IPS-NIHi7 (cell line): ENCODE measurements at regions not wholly inside any gene's neighbourhood (a gene's known extent, or its start where the extent isn't known, plus 50 kb on each side); places are given as distances from the start of the nearest gene placed in this dataset.

Experiments used
- DNase-seq: peaks from one replicate; pipeline ENCODE4 v3.0.0; 2012; ENCODE audit warnings: mixed read lengths; ENCODE audit errors: extremely low spot score

DNA sequence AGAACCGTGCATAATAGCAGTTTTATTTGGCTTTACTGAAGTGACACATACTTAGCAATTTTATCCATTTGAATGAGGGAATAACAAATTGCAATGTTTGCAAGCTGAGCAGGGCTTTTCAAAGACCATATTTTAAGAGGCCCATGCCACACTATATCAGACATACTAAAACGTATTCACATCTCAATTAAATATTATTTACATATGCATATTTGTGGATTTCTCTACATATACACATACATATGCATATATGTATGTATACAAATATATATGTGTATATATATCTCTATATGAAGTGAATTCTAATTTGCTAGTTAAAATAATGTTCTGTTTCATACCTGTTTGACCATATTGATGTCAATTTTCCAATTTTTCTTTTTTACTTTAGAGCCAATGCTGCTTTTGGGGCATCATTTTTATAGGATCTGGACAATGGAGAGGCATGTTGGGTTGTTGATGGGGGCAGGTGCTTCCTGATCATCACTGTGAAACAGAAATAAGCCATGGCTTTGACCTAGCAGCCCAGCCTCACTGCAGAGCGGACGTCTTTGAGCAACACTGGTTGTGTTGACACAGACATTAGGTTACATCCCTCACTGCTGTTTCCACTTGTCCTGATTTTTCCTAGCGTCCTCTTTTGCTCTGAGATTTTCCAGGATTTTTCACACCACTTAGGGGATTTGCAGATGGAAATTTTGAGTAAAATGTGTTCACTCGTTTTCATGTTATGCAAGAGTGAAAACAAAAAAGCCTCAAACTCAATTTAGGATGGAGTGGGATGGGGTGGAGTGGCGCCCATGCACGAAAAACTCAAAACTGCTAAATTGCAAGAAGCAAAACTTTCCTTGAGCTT, 56.9 kb downstream of the RDH14 start:
- DNase-seq, result no peak

DNA sequence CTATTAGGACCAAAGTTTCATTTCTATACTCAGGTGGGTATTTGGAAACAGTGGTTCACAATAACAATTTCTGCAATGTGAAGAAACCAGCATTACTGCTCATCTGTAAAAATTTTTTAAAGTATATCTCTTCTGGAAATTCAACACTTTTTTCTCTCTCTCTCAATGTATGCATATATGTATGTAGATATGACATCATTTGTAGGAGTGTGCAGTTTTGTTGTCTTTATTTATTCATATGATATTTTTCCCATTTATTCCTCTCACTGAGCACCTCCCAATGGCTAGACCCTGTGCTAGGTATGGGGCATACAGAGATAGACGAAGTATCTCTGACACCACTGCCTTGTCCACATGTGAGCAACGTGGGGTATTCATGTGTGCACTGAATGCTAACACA, 58.3 kb downstream of the RDH14 start:
- no peak for DNase-seq

GRCh38 chr2:18501729-18502128, 58.7 kb downstream of the RDH14 start:
- no peak for DNase-seq

DNA sequence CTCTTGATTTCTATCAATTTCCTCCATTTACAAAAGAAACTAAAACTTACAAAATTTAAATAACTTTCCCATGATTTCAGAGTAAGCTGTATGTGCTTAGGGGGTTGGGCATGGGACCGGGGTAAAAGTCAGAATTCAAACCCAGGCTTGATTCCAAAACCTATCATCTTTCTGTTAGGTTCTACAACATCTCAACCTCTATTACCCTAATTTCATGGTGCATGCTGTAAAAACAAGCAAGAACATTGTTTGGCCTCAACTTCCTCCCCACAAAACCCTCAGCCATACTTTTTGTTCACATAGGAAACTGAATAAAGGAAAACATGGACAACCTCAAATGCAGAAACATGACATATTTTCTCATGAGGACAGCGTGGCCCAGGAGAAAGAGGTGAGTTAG, 59.3 kb downstream of the RDH14 start:
- no peak for DNase-seq

GRCh38 chr2:18500333-18500732, 60.1 kb downstream of the RDH14 start:
- no peak for DNase-seq

GRCh38 chr2:18498531-18498930, 61.9 kb downstream of the RDH14 start:
- no peak for DNase-seq

GRCh38 chr2:18496516-18496915, 63.9 kb downstream of the RDH14 start:
- DNase-seq, result no peak

DNA sequence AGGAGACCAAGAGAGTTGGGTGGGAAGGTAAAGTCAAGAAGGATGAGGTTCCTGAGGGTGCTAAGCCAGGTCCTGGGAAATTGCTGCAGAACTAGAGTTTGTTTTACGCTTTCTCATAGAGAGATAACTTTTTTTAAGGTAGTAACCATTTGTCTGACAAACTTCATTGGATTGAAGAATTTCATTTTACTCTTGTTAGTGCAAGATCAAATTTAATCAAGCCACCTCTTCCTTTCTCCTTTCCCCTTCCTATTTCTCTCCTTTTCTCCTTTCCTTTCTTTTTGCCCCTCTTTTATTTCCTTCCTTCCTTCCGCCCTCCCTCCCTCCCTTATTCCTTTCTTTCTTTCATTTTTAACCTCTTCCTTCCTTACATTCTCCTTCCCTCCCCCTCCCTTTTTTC, 65.4 kb downstream of the RDH14 start:
- no peak for DNase-seq

DNA sequence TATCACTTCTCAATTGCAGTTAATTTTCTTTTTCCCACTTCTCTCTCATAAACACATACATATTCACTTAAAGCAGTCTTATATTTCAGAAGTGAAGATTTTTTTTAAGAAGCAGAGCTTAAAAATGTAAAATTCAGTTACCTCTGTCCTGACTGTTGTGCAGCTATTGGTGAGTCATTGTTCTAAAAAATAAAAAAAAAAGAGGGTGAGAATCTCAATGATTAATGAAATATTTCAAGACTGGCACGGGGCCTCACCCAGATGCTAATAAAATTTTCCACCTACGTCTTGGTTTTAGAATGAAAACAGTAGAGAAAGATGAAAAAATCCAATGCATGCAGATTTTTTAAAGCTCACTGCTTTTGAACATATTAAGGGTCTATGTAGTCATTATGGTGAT, 67.7 kb downstream of the RDH14 start:
- no peak for DNase-seq

GRCh38 chr2:18491577-18491976, 68.9 kb downstream of the RDH14 start:
- DNase-seq, result no peak

GRCh38 chr2:18490901-18491300, 69.6 kb downstream of the RDH14 start:
- no peak for DNase-seq

DNA sequence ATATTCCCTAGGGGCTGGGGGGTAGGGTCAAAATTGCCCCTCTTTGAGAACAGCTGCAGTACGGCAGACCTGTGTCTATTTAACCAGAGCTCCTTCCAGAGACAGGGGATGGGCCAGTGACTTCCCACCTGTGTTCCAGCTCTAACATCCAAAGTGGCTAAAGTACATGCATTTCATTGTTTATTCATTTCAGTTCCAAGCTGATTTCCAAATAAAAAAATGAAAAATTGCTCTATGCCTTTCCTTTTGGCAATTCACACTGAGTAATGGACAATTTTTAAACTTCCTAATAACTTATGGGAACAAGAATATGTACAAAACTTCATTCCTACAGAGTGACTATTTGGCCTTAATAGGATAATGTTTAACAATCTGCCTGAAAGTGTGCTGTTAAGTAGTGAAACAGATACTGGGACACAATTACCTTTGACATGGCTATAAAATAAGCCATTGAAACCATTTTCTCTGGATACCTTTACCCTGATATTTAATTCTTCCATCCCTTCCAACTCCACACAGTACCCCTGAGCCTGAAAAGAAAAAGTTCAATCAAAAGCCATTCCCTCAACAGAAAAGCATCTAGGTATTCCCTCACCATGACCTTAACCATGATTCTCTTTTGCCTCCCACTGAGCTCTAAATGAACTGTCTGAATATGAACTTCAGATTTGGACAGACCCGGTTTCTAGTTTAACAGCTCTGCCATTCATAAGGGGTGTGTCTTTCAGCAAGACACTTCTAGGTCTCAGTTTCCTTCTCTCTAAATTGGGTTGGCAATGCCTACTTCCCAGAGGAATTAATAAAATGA, 73.1 kb downstream of the RDH14 start:
- DNase-seq, result no peak

DNA sequence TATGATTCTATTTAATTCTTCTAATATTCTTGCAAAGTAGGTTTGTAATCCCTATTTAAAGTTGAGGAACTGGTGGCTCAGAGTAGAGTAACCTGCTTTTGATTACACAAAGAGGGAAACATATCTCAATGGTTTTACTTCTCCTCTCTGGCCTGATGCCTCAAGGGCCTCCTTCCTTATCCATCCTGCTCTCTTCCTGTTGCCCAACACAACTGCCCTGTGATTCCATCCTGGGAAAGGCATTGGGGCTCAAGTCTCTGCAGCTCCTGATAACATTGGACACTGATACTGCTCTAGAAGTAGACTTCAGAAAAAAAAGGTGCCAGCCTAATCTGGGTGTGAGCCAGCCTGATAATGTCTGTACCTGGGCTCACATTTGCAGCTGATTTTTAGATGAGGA, 75.8 kb downstream of the RDH14 start:
- DNase-seq, result no peak

DNA sequence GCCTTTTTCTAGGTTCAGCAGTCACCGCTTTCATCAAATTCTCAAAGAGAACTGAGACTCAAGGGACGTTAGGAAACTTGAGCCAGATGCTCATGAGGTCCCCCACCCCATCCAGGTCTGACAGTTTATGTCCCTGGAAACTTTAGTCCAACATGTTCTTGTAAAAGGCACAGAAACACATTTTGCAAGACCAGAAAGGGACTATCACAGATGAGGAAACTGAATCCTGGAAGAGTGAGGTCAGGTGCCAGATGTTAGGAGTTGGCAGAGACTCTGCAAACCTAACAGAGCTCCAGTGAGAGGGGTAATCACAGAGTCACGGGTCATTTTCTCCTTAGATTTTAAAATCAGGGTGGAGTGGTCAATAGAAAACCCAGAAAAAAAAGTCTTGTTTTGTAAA, 76.6 kb downstream of the RDH14 start:
- DNase-seq, result no peak

GRCh38 chr2:18482666-18483065, 77.8 kb downstream of the RDH14 start:
- DNase-seq, result no peak

DNA sequence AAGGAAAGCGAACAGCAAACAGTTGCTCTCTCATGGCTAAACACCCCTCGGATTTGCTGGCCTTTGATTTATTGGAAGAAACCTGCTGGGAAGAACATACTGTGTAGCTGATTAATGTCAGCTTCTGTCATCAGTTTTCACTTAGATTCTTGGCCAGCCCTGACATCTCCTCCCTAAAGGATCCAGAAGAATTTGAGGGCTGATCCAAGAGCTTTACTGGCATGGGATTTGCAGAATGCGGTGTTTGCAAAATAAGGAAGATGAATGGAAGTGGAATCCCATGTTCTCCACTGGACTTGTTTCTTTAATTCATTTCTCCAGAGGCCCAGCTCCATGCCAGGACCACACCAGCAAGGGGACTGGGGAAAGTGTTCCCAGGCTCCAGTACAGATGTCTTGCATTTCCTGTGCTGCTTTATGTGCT, 80.5 kb downstream of the RDH14 start:
- no peak for DNase-seq

- DNase-seq, result no peak
Measured at GRCh38 chr2:18477293-18477692, 83.2 kb downstream of the RDH14 start.

GRCh38 chr2:18476484-18476883, 84.0 kb downstream of the RDH14 start:
- DNase-seq, result no peak

GRCh38 chr2:18475884-18476283, 84.6 kb downstream of the RDH14 start:
- no peak for DNase-seq

DNA sequence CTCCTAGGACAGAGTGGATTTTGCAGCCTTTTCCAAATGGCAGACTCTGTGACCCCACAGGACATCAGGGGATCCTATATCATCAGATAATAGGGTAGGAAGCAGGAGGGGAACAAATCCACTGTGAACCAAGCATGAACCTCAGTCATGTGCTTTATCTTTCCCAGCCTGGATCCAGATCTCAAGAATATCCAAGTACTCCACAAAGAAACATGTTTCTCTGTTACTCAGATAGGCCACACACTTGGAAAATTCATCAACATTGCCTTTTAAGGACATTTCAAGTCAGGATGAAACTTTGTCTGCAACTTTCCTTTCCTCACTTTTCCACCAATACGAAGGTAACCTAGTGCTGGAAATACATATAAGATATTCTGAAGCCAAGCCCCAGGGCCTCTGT, 85.8 kb downstream of the RDH14 start:
- no peak for DNase-seq

DNA sequence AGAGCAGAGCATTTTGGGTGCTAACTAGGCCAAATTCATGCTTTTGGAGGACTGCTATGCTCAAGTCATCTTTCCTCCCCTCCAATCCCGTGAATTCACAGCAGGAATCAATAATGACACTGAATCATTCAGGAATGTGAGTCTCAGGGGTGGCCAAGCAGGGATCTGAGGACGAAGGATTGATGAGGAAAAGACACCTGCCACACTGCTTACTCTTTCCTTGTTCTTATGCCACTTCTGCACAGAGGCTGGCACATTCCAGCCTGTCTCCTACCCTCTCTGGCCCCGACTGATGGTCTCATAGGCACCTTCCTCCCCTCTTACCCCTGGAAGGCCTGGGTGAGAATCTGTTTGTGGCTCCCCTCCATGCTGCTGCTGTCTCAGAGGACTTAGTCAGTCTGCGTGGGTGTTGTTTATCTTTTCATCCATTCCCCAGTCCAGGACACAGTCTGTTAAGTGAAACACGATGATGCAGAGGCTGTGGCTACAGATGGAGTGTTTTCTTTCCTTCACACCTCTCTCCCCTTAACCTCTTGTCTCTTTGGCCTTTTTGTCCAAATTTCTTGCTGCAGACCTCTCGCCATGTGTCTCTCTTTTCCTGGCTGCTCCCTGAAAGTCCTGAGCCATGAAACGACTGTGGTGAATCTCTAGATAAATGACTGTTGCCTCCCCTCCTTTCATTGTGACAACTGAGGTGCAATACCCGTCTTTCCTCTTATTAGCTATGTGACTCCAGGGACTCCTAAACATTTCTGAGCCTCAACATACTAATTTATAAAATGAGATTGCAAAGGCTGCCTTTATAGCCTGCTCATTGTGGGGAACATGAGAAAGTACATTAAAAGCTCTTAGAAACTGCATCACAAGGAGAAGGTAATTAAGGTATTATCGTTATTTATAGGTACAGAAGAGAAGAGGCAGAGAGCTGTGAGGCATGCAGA, 86.9 kb downstream of the RDH14 start:
- peak; percentile 17 for DNase-seq

DNA sequence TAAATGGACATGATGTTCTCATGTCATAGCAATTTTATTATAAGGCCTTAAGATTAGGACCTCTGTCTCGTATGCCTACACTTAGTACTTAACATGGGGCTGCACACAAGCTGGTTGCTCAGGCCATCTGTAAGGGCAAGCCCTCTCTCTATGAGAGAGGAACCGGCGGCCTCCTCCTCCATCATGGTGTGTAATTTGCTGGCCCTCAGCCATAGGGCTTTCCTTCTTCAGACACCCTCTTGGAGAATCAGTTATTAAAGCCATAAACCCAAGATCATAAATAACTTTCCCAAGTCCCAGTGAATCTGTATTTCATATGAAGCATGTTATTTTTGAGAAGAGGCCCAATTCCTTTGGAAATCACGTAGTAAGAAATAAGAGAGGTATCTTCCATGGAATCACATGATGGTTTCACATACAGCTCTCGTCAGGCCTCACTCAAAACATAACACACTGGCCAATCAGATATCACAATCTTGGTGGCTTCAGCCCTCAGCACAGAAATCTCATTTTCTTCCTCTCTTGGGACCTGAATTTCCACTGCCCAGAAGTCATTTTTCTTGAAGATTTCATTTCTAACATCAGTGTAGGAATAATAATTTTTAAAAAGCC, 92.6 kb downstream of the RDH14 start:
- no peak for DNase-seq
